GM18505 (cell line): ENCODE measurements at regions not wholly inside any gene's neighbourhood (a gene's known extent, or its start where the extent isn't known, plus 50 kb on each side); places are given as distances from the start of the nearest gene placed in this dataset.
"Not testable (repeated sequence)": the region's sequence is repeated elsewhere in the genome, so short reads cannot be mapped to it uniquely, and the experiment has no call there.

Experiments used
- ATAC-seq: cut with Tn5 transposase; IDR thresholded peaks from one replicate; pipeline ENCODE4 v1.9.1; 2021; ENCODE audit not compliant: unreplicated experiment
- POLR2A ChIP-seq: IDR thresholded peaks from 4 replicates; pipeline ENCODE4 v1.6.1; 2011; ENCODE audit warnings: borderline replicate concordance; ENCODE audit not compliant: insufficient read depth, insufficient read length; ENCODE audit errors: extremely low read depth

DNA sequence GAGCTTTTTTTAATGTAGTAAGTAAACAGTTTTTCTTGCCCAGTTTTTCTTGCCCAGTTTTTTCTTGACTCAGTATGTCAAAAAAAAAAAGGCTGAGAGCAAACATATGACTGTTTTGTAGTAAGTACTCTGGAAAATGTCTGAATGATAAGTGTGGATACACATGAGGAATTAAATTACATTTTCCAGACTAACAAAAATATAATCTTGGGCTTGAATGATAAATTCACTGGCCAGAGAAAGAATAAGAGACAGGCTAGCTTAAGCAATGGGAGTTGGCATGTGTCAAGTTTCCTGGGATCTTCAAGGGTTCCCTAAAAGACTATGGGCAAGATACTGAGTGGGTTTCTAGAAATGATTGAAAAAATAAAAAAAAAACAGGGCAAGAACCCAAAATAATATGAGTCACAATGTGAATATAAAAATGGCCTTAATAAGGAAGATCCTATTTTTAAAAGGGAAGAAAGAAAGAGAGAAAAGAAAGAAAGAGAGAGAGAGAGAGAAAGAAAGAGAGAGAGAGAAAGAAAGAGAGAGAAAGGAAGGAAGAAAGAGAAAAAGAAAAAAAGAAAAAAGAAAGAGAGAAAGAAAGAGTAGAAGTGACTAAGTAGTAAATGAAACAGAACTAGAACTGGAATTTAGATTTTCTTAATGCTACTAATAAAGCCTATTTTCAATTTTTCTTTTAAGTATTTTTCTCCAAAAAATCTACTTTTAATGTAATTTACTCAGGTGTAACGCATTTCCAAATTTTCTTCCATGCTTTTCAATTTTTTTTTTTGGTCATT lies 60.2 kb downstream of the TFPI2 start:
- no peak for TF ChIP-seq POLR2A
- no peak for ATAC-seq

DNA sequence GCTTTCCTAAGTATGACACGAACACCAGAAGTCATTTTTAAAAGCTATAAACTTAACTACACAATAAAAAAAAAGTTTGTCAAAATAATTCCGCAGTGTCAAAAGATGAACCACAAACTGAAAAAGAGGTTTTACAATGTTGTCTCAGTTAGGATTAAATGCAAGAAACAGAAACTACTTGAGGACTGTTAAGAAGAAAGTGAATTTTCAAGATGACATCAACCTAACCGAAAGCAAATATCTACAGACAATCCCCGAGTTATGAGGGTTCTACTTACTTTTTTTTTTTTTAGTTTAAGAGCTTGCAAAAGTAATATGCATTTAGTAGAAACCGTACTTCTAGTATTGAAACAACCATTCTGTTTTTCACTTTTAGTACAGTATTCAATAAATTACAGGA lies 62.3 kb downstream of the TFPI2 start:
- TF ChIP-seq POLR2A: no peak
- ATAC-seq: no peak

DNA sequence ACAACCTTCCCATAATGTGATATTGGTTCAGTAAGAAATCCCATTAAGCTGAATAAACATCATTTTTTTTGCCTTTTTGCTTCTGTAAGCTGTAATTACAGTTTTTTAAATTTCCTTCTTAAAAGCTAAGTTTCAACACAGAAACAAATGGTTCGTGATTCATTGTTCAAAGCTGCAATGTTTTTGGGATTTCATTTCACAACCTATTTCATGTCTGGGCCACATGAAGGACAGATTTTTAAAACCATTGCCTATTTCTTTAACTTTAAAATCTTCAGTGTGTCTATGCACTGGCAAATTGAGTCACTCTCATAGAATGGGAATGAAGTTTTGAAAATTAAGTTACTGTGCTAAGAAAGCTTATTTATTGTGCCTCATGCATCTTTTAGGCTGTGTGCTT lies 66.9 kb downstream of the TFPI2 start:
- ATAC-seq: no peak
- no peak for TF ChIP-seq POLR2A

DNA sequence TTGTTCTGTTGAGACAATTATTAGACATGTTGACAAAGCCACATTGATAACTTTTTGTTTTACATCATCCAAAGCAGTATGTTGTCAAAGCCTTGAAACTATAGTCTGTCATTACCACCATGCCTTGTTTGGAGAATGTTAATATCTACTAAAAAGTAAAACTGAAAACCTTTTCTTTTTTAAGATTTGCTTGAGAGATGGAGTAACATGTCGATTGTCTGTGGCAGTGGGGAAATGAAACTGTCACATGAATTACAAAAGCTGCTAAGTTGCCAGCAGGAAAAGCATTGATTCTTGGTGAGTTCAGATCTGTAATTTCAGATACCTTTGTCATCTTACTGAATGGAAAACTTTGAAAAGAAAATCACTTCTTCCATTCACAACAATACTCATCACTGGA lies 69.1 kb downstream of the TFPI2 start:
- TF ChIP-seq POLR2A: no peak

DNA sequence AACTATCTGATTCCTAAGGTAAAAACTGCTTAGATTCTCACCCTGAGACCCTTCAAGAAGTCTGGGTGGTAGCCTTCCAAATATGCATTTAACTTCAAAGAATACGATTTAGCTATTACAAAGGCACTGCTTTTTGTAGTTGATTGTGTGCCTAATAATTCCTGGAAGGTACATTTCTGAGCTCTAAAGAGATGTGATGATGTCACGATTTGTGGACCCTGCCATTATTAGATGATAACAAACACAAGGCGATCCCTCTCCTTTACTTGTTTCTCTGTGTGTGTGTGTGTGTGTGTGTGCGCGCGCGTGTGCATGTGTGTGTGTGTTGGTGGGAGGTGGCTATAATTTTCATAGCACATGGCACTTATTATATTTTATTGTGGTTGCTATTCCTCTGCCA lies 70.9 kb downstream of the TFPI2 start:
- TF ChIP-seq POLR2A: no peak

More for the DNA sequence above, 69.1 kb downstream of the TFPI2 start:
- no peak for ATAC-seq

DNA sequence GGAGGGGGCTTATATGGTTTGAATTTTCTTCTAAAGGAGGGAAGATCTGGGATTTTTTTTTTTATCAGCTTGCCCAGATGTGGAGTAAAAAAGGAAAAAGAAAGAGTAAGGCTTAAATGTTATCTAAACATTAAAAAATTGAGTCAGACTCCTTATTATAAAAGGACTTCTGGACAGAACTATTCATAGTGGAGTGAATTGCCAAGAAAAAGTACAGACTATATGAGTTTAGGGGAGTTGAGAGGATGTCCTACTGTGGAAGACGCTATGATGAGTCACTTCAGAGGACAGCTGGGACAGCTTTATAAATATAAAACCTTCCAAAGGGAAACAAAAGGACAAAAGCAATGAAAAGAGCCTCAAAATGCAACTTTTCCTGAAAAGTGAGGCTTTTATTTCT lies 73.0 kb downstream of the TFPI2 start:
- no peak for ATAC-seq
- no peak for TF ChIP-seq POLR2A

More for the DNA sequence above, 70.9 kb downstream of the TFPI2 start:
- no peak for ATAC-seq

DNA sequence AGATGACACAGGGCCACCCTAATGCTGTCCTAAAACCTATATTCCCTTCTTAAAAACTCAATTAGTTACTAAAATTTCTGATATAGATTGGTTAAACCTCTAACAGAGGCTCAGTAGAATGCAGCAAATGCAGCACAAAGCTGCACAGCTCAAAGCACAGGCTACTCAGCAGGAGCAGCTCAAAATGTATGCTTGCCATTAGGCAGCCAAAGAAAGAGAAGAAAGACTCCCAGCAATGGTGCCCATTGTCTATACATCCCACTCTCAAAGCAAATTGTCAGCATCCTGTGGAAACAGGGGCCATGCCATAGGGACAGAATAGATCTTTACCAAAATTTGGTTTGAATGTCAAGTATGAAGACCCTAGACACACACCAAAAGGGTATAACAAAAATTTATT lies 73.5 kb downstream of the TFPI2 start:
- no peak for TF ChIP-seq POLR2A
- ATAC-seq: no peak

DNA sequence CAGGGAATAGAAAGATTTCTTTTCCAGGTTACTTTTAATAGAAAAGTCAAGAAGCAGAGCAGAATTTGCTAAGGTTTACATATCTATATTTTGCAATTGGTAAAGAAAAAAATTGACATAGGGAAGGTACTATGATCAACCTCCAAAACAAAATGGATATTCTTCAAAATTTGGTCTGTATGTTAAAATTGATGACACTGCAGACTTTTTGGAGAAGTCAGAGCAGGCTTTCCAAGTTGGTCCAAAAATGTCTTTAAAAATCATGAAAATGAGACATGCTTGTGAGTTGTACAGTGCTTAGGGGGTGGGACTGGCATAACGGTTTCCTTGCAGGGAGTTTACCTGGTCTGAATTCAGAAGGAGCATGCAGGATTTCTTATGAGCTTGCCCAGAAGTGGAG lies 77.0 kb downstream of the TFPI2 start:
- TF ChIP-seq POLR2A: no peak
- no peak for ATAC-seq

DNA sequence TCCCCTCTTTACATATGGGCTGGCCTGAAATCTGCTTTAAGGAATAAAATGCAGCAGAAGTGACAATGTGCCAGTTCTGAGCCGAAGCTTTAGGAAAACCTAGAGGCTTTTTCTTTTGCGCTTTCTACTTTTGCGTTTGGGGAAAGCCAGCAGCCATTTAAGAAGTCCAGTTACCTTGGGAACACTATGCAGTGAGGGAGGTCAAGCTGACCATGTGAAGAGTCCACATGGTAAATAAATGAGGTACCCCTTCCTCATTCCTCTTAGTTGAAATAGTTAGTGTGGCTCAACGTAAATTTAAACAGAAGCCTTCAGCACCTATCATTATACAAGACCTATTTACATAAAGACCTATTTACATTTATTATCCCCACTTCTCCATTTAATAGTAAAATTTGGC lies 78.5 kb downstream of the TFPI2 start:
- no peak for ATAC-seq
- no peak for TF ChIP-seq POLR2A

DNA sequence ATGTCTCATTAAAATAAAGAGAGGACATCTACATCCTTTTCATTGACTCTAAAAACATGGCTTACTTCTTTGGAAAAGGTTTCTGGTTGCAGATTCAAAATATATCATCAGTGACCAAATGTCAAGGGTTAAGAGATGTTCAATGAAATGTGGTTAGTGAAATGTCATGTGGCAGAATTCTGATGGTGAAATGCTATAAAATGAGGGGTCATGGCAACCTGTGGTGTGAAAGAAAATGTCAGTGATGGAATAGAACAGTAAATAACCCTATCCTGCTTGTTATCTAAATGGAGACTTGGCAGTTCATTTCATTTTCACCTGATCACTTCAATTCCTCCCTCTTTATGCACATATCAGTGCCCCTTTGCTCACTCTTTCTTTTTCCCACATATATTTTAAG lies 79.4 kb downstream of the TFPI2 start:
- TF ChIP-seq POLR2A: no peak
- ATAC-seq: no peak

DNA sequence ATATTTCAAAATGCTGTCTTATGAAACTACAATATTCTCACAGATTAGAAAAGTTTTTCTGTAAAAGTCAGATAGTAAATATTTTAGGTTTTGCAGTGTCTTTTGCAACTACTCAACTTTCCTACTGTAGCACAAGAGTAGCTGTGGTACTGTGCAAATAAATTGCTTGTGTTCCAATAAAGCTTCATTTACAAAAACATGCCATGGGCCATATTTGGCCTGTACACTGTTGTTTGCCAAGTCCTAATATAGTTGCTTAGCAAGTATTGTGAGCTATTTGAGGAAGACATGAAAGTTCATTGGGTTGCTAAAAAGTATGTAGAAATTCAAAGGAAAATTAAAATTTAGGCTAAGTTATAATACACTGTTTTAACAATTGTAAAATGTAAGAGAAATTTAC lies 80.0 kb downstream of the TFPI2 start:
- no peak for TF ChIP-seq POLR2A
- no peak for ATAC-seq

DNA sequence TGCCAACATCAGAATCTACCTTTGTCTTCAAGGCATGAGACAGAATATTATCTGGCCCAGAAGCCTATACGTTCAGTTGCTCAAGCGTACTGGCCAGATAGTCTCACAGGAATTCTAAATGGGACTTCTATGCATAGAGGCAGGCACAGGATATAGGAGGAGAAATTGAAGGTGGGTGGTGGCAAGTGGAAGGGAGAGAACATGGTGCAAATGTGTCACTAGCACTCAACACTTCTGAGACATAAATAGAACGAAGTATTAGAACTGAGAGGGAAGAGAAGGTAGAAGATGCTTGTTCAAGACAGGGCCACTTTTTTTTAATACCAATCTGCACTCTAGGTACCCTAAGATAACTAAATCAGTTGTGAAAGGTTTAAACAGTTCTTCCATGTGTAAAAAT lies 85.8 kb downstream of the TFPI2 start:
- TF ChIP-seq POLR2A: no peak
- no peak for ATAC-seq

DNA sequence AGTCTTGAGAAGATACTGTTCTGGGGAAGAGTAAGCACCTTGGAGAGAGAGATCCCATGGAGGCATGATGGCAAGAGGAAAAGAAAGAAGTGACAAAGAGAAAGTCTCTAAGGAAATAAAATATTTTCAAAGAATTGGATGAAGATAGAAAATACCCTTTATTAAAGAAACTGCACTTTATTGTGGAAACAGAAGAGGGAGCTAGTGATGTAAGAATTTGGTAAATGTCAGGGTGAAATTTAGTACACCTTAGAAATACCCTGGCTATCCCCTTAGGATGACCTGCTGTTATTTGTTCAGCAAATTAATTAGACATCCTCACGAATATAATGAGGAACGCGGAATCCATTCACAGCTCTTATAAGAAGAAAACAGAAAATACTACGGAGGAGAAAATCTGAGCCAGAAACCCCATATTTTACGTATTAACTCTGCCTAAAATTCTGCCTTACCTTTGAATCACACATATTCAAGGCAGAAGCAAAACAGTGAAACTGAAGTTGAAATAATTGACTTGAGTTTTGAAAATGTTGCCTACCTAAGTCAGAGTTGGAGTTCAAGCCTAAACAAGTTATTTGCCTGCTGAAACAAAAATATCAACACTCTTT lies 90.7 kb downstream of the TFPI2 start:
- no peak for ATAC-seq
- TF ChIP-seq POLR2A: no peak

DNA sequence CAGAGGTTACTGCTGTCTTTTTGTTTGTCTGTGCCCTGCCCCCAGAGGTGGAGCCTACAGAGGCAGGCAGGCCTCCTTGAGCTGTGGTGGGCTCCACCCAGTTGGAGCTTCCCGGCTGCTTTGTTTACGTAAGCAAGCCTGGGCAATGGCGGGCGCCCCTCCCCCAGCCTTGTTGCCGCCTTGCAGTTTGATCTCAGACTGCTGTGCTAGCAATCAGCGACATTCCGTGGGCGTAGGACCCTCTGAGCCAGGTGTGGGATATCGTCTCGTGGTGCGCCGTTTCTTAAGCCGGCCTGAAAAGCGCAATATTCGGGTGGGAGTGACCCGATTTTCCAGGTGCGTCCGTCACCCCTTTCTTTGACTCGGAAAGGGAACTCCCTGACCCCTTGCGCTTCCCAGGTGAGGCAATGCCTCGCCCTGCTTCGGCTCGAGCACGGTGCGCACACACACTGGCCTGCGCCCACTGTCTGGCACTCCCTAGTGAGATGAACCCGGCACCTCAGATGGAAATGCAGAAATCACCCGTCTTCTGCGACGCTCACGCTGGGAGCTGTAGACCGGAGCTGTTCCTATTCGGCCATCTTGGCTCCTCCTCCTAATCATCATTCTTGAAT lies 97.4 kb downstream of the TFPI2 start:
- not testable (repeated sequence) for ATAC-seq
